GM18873 (cell line): ENCODE measurements at regions not wholly inside any gene's neighbourhood (a gene's known extent, or its start where the extent isn't known, plus 50 kb on each side); places are given as distances from the start of the nearest gene placed in this dataset.

Source experiments
- ATAC-seq: cut with Tn5 transposase; IDR thresholded peaks from one replicate; pipeline ENCODE4 v1.9.1; 2021; ENCODE audit warnings: mild to moderate bottlenecking, moderate library complexity, moderate number of reproducible peaks; ENCODE audit not compliant: unreplicated experiment, low FRiP score

- ATAC-seq: no peak
Observed at GRCh38 chr15:95843241-95843910, 487.1 kb upstream of the NR2F2 start.

GRCh38 chr15:95845862-95846515 is 484.5 kb upstream of the NR2F2 start:
- no peak for ATAC-seq

GRCh38 chr15:95848126-95848525 is 482.4 kb upstream of the NR2F2 start:
- no peak for ATAC-seq

GRCh38 chr15:95850837-95851236 is 479.7 kb upstream of the NR2F2 start:
- ATAC-seq: no peak

GRCh38 chr15:95853350-95853749 is 477.1 kb upstream of the NR2F2 start:
- ATAC-seq: no peak

GRCh38 chr15:95857124-95857757 is 473.3 kb upstream of the NR2F2 start:
- no peak for ATAC-seq

- ATAC-seq: no peak
Observed at GRCh38 chr15:95857758-95858157, 472.7 kb upstream of the NR2F2 start.

- no peak for ATAC-seq
Observed at GRCh38 chr15:95860406-95860805, 470.1 kb upstream of the NR2F2 start.

GRCh38 chr15:95864467-95864886 is 466.0 kb upstream of the NR2F2 start:
- peak; percentile 58 for ATAC-seq

GRCh38 chr15:95865330-95865739 is 465.2 kb upstream of the NR2F2 start:
- no peak for ATAC-seq

- ATAC-seq: no peak
Observed at GRCh38 chr15:95866711-95867440, 463.6 kb upstream of the NR2F2 start.

- ATAC-seq: no peak
Observed at GRCh38 chr15:95868450-95868849, 462.1 kb upstream of the NR2F2 start.

- no peak for ATAC-seq
Observed at GRCh38 chr15:95868970-95869369, 461.5 kb upstream of the NR2F2 start.

- no peak for ATAC-seq
Observed at GRCh38 chr15:95869920-95870319, 460.6 kb upstream of the NR2F2 start.

- ATAC-seq: no peak
Observed at GRCh38 chr15:95872366-95872771, 458.1 kb upstream of the NR2F2 start.

GRCh38 chr15:95874637-95875036 is 455.9 kb upstream of the NR2F2 start:
- no peak for ATAC-seq

- no peak for ATAC-seq
Observed at GRCh38 chr15:95875121-95875643, 455.3 kb upstream of the NR2F2 start.

- no peak for ATAC-seq
Observed at GRCh38 chr15:95880031-95880570, 450.4 kb upstream of the NR2F2 start.

GRCh38 chr15:95880630-95881029 is 449.9 kb upstream of the NR2F2 start:
- no peak for ATAC-seq

- no peak for ATAC-seq
Observed at GRCh38 chr15:95883064-95883463, 447.4 kb upstream of the NR2F2 start.

GRCh38 chr15:95884276-95884675 is 446.2 kb upstream of the NR2F2 start:
- ATAC-seq: no peak
